ENCODE measurements at regions not wholly inside any gene's neighbourhood (a gene's known extent, or its start where the extent isn't known, plus 50 kb on each side); places are given as distances from the start of the nearest gene placed in this dataset.

GRCh38 chr3:64988188-64988587 lies 300.4 kb upstream of the ADAMTS9 start:
- DNase-seq = no peak

GRCh38 chr3:64987726-64988125 lies 299.9 kb upstream of the ADAMTS9 start:
- no peak for DNase-seq

GRCh38 chr3:64985072-64985471 lies 297.3 kb upstream of the ADAMTS9 start:
- no peak for DNase-seq

- no peak for DNase-seq
Measured at GRCh38 chr3:64983583-64984359, 296.0 kb upstream of the ADAMTS9 start.

- DNase-seq = no peak
Measured at GRCh38 chr3:64977308-64978100, 289.7 kb upstream of the ADAMTS9 start.

GRCh38 chr3:64976456-64976855 lies 288.7 kb upstream of the ADAMTS9 start:
- no peak for DNase-seq

- DNase-seq = no peak
Measured at GRCh38 chr3:64975147-64975546, 287.3 kb upstream of the ADAMTS9 start.

- DNase-seq = no peak
Measured at GRCh38 chr3:64974401-64974800, 286.6 kb upstream of the ADAMTS9 start.

GRCh38 chr3:64972793-64973192 lies 285.0 kb upstream of the ADAMTS9 start:
- DNase-seq = no peak

GRCh38 chr3:64971602-64972001 lies 283.8 kb upstream of the ADAMTS9 start:
- DNase-seq = no peak

GRCh38 chr3:64970634-64971033 lies 282.8 kb upstream of the ADAMTS9 start:
- no peak for DNase-seq

- DNase-seq = no peak
Measured at GRCh38 chr3:64961301-64961700, 273.5 kb upstream of the ADAMTS9 start.

GRCh38 chr3:64958199-64958843 lies 270.5 kb upstream of the ADAMTS9 start:
- no peak for DNase-seq

- no peak for DNase-seq
Measured at GRCh38 chr3:64957408-64958198, 269.8 kb upstream of the ADAMTS9 start.

- DNase-seq = no peak
Measured at GRCh38 chr3:64956711-64957325, 269.0 kb upstream of the ADAMTS9 start.

- DNase-seq = no peak
Measured at GRCh38 chr3:64954995-64955636, 267.3 kb upstream of the ADAMTS9 start.

- no peak for DNase-seq
Measured at GRCh38 chr3:64945171-64945729, 257.4 kb upstream of the ADAMTS9 start.

- DNase-seq = no peak
Measured at GRCh38 chr3:64943866-64944265, 256.1 kb upstream of the ADAMTS9 start.

GRCh38 chr3:64940596-64941348 lies 253.0 kb upstream of the ADAMTS9 start:
- no peak for DNase-seq

- DNase-seq = no peak
Measured at GRCh38 chr3:64939747-64940450, 252.1 kb upstream of the ADAMTS9 start.
